ENCODE measurements at regions not wholly inside any gene's neighbourhood (a gene's known extent, or its start where the extent isn't known, plus 50 kb on each side); places are given as distances from the start of the nearest gene placed in this dataset.
A peak's percentile ranks its signal among the peaks of the same experiment; 100 is the strongest.

- DNase-seq, result no peak
- Mint-ChIP-seq H3K27ac (no peak overlapping the region), H3K4me1 (no peaks in the 10 kb centered on the region), H3K36me3 (no peaks in the 10 kb centered on the region), H3K9me3 (no peaks in the 10 kb centered on the region), H3K27me3 (peaks cover 4% of the 10 kb centered on the region), H3K4me3 (no peak overlapping the region)
These were observed 71.8 kb upstream of the PHACTR2 start for GRCh38 chr6:143605906-143606521.

GRCh38 chr6:143603455-143603854 lies 74.3 kb upstream of the PHACTR2 start:
- H3K9me3 Mint-ChIP-seq, result no peaks in the 10 kb centered on the region
- H3K4me3 Mint-ChIP-seq, result no peak overlapping the region
- no peaks in the 10 kb centered on the region for H3K36me3 Mint-ChIP-seq
- no peak overlapping the region for H3K27ac Mint-ChIP-seq
- H3K4me1 Mint-ChIP-seq, result peaks cover 5% of the 10 kb centered on the region
- H3K27me3 Mint-ChIP-seq, result peaks cover 2% of the 10 kb centered on the region
- no peak for DNase-seq

GRCh38 chr6:143601504-143601903 lies 76.3 kb upstream of the PHACTR2 start:
- Mint-ChIP-seq H3K4me3 (no peak overlapping the region), H3K9me3 (no peaks in the 10 kb centered on the region), H3K4me1 (peaks cover 9% of the 10 kb centered on the region), H3K27ac (no peak overlapping the region), H3K27me3 (no peaks in the 10 kb centered on the region), H3K36me3 (peaks cover 5% of the 10 kb centered on the region)
- DNase-seq, result no peak

DNA sequence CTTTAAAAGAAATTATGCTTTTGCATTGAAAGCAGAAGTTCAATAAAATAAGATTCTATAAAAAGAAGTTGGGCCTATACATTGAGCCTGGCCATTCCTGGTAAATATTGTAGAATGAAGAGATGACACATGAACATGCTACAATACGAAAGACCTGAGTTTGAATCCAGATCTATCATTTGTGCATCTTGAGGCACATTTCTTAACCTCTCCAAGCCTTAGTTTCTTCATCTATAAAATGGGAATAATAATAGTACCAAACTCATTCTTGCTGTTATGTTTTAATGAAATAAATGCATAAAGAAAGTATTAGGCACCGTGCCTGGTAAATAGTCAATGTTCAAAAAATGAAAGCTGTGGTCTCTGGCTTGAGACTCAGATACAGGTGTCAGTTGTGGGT lies 76.9 kb upstream of the PHACTR2 start:
- H3K9me3 Mint-ChIP-seq, result no peaks in the 10 kb centered on the region
- peaks cover 5% of the 10 kb centered on the region for H3K36me3 Mint-ChIP-seq
- no peak overlapping the region for H3K4me3 Mint-ChIP-seq
- no peak for DNase-seq
- H3K27me3 Mint-ChIP-seq, result no peaks in the 10 kb centered on the region
- peaks cover 9% of the 10 kb centered on the region for H3K4me1 Mint-ChIP-seq
- H3K27ac Mint-ChIP-seq, result no peak overlapping the region

DNA sequence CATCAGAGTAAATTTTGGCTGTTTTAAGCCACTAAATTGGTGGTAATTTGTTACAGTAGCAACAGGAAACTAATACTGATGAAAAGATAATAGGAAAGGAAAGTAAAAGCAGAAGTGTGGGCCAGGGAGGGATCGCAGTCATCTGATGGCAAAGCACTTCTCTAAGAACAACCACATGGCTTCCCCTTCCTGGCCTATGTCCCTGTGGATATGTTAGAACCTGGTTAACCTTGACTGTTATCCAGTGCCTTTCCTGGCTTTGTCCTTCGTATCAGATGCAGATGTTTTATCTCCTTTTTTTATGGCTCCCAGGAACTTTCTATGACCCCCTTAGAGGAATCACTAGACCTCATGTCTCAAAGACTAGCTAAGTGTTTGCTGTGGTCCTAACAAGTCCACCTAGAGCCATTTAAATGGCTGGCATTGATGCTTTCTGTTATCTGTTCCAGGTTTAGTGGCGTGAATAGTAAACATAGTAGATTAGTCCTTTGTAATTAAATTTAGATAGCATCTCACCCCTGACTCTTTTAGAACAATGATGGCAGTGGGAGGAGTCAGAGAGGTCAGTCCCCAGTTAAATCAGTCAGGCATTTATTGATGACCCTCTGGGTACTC lies 79.2 kb upstream of the PHACTR2 start:
- H3K27me3 Mint-ChIP-seq, result no peaks in the 10 kb centered on the region
- H3K27ac Mint-ChIP-seq, result peak overlapping the region; percentile 14
- peak overlapping the region; percentile 3 for H3K4me3 Mint-ChIP-seq
- H3K9me3 Mint-ChIP-seq, result no peaks in the 10 kb centered on the region
- H3K4me1 Mint-ChIP-seq, result peaks cover 9% of the 10 kb centered on the region
- DNase-seq, result peak; percentile 4
- peaks cover 5% of the 10 kb centered on the region for H3K36me3 Mint-ChIP-seq

DNA sequence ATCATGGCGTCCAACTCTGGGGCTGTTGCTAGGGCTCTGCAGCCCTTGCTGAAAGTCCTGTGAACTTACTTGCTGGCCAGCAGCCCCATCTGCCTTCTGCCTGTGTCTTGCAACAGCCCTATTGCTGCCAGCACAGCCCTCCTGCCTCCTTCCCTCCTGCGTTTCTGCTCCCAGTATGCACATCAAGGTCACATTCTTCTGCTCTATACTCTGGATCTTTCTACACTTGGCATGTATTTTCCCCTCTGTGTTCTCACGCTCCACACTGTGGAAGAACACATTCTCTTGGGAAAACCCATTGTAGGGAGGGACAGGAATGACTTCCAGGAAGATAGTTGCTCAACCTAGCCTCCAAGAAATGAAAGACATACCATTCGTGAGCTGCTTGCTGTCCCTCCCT lies 80.9 kb upstream of the PHACTR2 start:
- H3K9me3 Mint-ChIP-seq, result no peaks in the 10 kb centered on the region
- DNase-seq, result no peak
- peaks cover 5% of the 10 kb centered on the region for H3K36me3 Mint-ChIP-seq
- H3K27me3 Mint-ChIP-seq, result no peaks in the 10 kb centered on the region
- H3K4me3 Mint-ChIP-seq, result no peak overlapping the region
- no peak overlapping the region for H3K27ac Mint-ChIP-seq
- H3K4me1 Mint-ChIP-seq, result peaks cover 9% of the 10 kb centered on the region

DNA sequence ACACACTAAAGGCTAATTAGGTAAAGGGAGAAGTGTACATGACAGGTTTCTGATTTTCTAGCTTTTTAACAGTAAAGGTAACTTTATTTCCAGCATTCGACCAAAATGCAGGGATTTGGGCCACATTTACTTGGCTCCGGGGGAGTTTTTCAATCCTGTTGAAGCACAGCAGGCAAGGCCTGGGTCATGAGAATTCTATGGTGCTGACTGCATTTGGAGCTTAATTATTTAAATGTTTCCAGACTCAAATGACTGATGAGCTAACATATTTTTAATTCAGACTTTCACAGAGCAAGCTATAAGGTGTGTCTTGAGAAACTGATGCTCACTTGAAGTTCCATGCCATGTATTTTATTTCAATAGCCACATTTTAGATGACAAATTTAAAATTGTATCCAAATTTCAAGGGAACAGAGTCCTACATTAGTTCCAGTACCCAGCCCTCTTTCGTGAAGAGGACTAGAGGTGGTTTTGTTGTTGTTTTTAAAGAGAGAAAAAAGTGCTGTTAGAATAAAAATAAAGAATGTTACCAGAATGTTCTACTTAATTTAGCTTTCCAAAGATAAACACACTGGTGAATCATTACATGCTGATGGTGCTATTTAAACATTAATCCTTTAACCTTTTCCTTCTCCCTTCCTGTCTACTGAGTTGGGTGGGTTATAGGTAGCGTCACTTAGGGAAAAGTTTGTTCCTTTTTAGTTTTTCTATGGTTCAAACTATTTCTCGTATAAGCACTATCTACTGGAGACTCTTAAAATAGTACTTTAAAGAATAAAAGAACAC lies 82.3 kb upstream of the PHACTR2 start:
- H3K4me3 Mint-ChIP-seq, result no peak overlapping the region
- H3K27ac Mint-ChIP-seq, result no peak overlapping the region
- peaks cover 5% of the 10 kb centered on the region for H3K36me3 Mint-ChIP-seq
- H3K4me1 Mint-ChIP-seq, result peaks cover 9% of the 10 kb centered on the region
- DNase-seq, result no peak
- H3K9me3 Mint-ChIP-seq, result no peaks in the 10 kb centered on the region
- no peaks in the 10 kb centered on the region for H3K27me3 Mint-ChIP-seq

- Mint-ChIP-seq H3K36me3 (peaks cover 5% of the 10 kb centered on the region), H3K4me1 (peaks cover 9% of the 10 kb centered on the region), H3K27me3 (no peaks in the 10 kb centered on the region), H3K4me3 (no peak overlapping the region), H3K27ac (no peak overlapping the region), H3K9me3 (no peaks in the 10 kb centered on the region)
- DNase-seq, result no peak
These were observed 83.1 kb upstream of the PHACTR2 start for GRCh38 chr6:143594647-143595046.

DNA sequence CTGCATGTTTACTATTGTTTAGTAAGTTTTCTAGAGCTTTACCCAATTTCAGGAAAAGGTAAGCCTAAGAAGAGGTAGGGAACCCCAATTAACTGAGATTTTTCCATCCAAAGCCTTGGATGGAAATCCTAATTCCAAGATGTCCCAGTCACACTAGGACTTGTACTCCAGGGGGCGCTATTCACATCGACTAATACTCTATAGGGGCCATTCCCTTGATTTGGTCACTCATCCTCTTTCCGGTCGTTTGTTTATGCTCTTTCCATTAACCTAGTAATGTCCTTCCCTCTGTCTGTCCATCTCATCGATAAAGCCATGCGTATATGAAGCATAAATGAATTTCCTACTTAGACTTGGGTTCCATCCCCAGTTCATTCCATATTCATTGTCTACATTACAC lies 80.8 kb upstream of the FUCA2 start:
- no peaks in the 10 kb centered on the region for H3K9me3 Mint-ChIP-seq
- no peaks in the 10 kb centered on the region for H3K4me1 Mint-ChIP-seq
- H3K27me3 Mint-ChIP-seq, result no peaks in the 10 kb centered on the region
- no peaks in the 10 kb centered on the region for H3K36me3 Mint-ChIP-seq
- no peak for DNase-seq
- no peak overlapping the region for H3K4me3 Mint-ChIP-seq
- H3K27ac Mint-ChIP-seq, result no peak overlapping the region

DNA sequence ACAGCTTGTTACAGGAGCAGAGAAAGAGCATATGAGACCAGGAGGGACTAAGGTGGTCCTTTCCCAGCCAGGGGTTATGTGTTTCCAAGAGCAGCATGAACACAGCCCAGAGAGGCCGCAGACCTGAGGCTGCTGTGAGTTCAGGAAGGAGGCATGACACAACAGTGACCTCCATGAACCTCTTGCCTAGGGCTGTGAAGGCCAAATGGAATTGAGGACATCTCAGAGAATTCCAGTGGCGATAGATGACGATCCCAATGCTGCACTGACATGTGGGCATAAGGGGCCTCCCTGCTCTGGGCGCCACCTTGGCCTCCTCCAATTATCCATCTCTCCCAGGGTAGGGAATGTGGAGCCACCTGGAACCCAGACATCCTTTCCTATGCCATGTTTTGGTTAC lies 79.9 kb upstream of the FUCA2 start:
- no peaks in the 10 kb centered on the region for H3K36me3 Mint-ChIP-seq
- no peaks in the 10 kb centered on the region for H3K27me3 Mint-ChIP-seq
- no peak overlapping the region for H3K4me3 Mint-ChIP-seq
- H3K4me1 Mint-ChIP-seq, result no peaks in the 10 kb centered on the region
- no peak for DNase-seq
- no peaks in the 10 kb centered on the region for H3K9me3 Mint-ChIP-seq
- H3K27ac Mint-ChIP-seq, result no peak overlapping the region

- H3K27ac Mint-ChIP-seq, result no peak overlapping the region
- H3K27me3 Mint-ChIP-seq, result no peaks in the 10 kb centered on the region
- no peaks in the 10 kb centered on the region for H3K36me3 Mint-ChIP-seq
- no peak for DNase-seq
- no peak overlapping the region for H3K4me3 Mint-ChIP-seq
- H3K9me3 Mint-ChIP-seq, result no peaks in the 10 kb centered on the region
- no peaks in the 10 kb centered on the region for H3K4me1 Mint-ChIP-seq
These were observed 77.6 kb upstream of the FUCA2 start for GRCh38 chr6:143589162-143589561.

DNA sequence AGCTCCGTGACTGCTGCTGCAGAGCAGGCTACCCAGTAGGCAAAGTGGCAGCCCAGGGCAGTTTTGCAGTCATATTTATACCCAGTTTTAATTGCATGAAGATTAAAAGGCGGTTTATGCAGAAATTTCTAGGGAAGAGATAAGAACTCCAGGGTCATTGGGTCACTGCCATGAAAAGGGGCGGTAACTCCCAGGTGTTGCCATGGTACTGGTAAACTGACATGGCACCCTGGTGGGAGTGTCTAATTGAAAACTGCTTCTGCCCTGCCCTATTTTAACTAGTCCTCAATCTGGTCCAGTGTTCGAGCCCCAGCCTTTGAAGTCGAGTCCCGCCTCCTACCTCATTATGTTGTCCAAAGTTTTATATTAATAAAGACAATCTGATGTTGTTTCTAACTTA lies 75.0 kb upstream of the FUCA2 start:
- Mint-ChIP-seq H3K27me3 (no peaks in the 10 kb centered on the region), H3K36me3 (no peaks in the 10 kb centered on the region), H3K9me3 (no peaks in the 10 kb centered on the region), H3K4me3 (no peak overlapping the region), H3K4me1 (peaks cover 3% of the 10 kb centered on the region), H3K27ac (no peak overlapping the region)
- DNase-seq, result no peak

DNA sequence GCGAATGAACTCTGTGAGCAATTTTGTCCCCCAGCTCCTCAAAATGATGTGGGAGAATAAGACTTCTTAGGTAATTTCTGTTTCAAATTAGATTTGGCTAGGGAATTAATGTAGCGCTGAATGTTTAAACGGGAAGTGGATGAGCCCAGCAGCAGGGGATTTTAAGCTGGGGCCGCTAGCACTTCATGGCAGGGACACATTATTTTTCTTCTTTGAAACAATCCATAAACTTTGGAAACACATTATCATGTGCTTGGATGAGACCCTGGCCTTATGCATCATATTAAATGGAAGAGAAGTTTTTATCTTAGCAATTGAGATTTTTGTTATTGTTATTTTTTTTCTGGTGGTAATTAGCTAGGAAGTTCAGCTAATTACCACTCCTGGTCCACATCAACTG lies 74.2 kb upstream of the FUCA2 start:
- Mint-ChIP-seq H3K9me3 (no peaks in the 10 kb centered on the region), H3K27ac (no peak overlapping the region), H3K4me3 (no peak overlapping the region), H3K4me1 (peaks cover 3% of the 10 kb centered on the region), H3K36me3 (no peaks in the 10 kb centered on the region), H3K27me3 (no peaks in the 10 kb centered on the region)
- no peak for DNase-seq

GRCh38 chr6:143585241-143585640 lies 73.7 kb upstream of the FUCA2 start:
- Mint-ChIP-seq H3K27ac (no peak overlapping the region), H3K4me3 (no peak overlapping the region), H3K36me3 (no peaks in the 10 kb centered on the region), H3K9me3 (no peaks in the 10 kb centered on the region), H3K27me3 (no peaks in the 10 kb centered on the region), H3K4me1 (peaks cover 3% of the 10 kb centered on the region)
- DNase-seq, result no peak

- Mint-ChIP-seq H3K4me3 (no peak overlapping the region), H3K27ac (no peak overlapping the region), H3K9me3 (no peaks in the 10 kb centered on the region), H3K4me1 (peaks cover 3% of the 10 kb centered on the region), H3K27me3 (no peaks in the 10 kb centered on the region), H3K36me3 (no peaks in the 10 kb centered on the region)
- no peak for DNase-seq
These were observed 72.2 kb upstream of the FUCA2 start for GRCh38 chr6:143583542-143584327.
